A673 (cell line): ENCODE measurements at regions not wholly inside any gene's neighbourhood (a gene's known extent, or its start where the extent isn't known, plus 50 kb on each side); places are given as distances from the start of the nearest gene placed in this dataset.

Experiments
- BruUV-seq: library from RNA; stranded (reverse); fragments of 400-500 nt; replicated peaks from 2 replicates; lab custom pipeline; 2021; lab: Mats Ljungman, UMichigan
- CTCF ChIA-PET: fragments of 300-600 bp; sonication (Branson Sonifier 250); formaldehyde crosslinking; loops from one replicate; lab custom pipeline; 2022; ENCODE audit warnings: antibody characterized with exemption; lab: Charles Lee
- POLR2A ChIA-PET: fragments of 300-600 bp; sonication (Branson Sonifier 250); formaldehyde crosslinking; loops from one replicate; lab custom pipeline; 2022; ENCODE audit warnings: antibody characterized with exemption; ENCODE audit not compliant: low non-redundant PET; lab: Charles Lee
- DNase-seq: peaks from one replicate; pipeline ENCODE4 v3.0.0-alpha.2; 2015; ENCODE audit warnings: low spot score
- H3K27ac ChIP-seq: fragments of 200-600 bp; sonication (generic); 2 replicates; pipeline ENCODE4 v1.5.1; 2016; ENCODE audit warnings: mixed run types, low read depth, mild to moderate bottlenecking, mixed read lengths, antibody characterized with exemption, low read length; ENCODE audit not compliant: poor library complexity, severe bottlenecking
- H3K27me3 ChIP-seq: fragments of 200-600 bp; sonication (generic); replicated peaks from 2 replicates; pipeline ENCODE4 v1.6.1; 2017; ENCODE audit warnings: mixed run types, low read depth, mild to moderate bottlenecking, mixed read lengths, antibody characterized with exemption, low read length; ENCODE audit not compliant: insufficient read depth, poor library complexity
- H3K36me3 ChIP-seq: fragments of 200-600 bp; sonication (generic); 2 replicates; pipeline ENCODE4 v1.6.1; 2016; ENCODE audit warnings: mixed run types, mild to moderate bottlenecking, mixed read lengths, antibody characterized with exemption, low read length; ENCODE audit not compliant: insufficient read depth, poor library complexity, severe bottlenecking
- H3K4me1 ChIP-seq: fragments of 200-600 bp; sonication (generic); 2 replicates; pipeline ENCODE4 v1.6.1; 2017; ENCODE audit warnings: mixed run types, mild to moderate bottlenecking, mixed read lengths, antibody characterized with exemption, low read length; ENCODE audit not compliant: insufficient read depth, poor library complexity, severe bottlenecking
- H3K4me3 ChIP-seq: fragments of 200-600 bp; sonication (generic); 2 replicates; pipeline ENCODE4 v1.5.1; 2016; ENCODE audit warnings: low read depth, mixed run types, mild to moderate bottlenecking, mixed read lengths, low read length; ENCODE audit not compliant: poor library complexity, severe bottlenecking
- H3K9me3 ChIP-seq: fragments of 200-600 bp; sonication (generic); 2 replicates; pipeline ENCODE4 v1.6.1; 2016; ENCODE audit warnings: mixed run types, low read depth, mild to moderate bottlenecking, mixed read lengths, antibody characterized with exemption, low read length; ENCODE audit not compliant: poor library complexity, severe bottlenecking
- EZH2 ChIP-seq: fragments of 200-600 bp; sonication (generic); IDR thresholded peaks from 2 replicates; pipeline ENCODE4 v1.6.1; 2017; ENCODE audit warnings: borderline replicate concordance, low read depth, mild to moderate bottlenecking, mixed read lengths, antibody characterized with exemption, low read length; ENCODE audit not compliant: poor library complexity, severe bottlenecking
- intact Hi-C: fragments of 100-400 bp; cut with micrococcal nuclease; formaldehyde crosslinking; loops from one replicate; pipeline ENCODE4 v1.10.0; 2022; ENCODE audit not compliant: unreplicated experiment
- TF ChIP-seq, protein P1 (sequence below): fragments of 300-800, 200-600 bp; sonication (generic); conservative IDR thresholded peaks from 2 replicates; pipeline ENCODE4 v1.5.1; 2017; ENCODE audit warnings: low read depth, mild to moderate bottlenecking, antibody characterized with exemption, low read length, moderate library complexity, mixed read lengths

GRCh38 chr21:41559658-41560631, 52.0 kb upstream of the TMPRSS2 start:
- no peak for TF ChIP-seq EZH2
- TF ChIP-seq, protein P1, sequence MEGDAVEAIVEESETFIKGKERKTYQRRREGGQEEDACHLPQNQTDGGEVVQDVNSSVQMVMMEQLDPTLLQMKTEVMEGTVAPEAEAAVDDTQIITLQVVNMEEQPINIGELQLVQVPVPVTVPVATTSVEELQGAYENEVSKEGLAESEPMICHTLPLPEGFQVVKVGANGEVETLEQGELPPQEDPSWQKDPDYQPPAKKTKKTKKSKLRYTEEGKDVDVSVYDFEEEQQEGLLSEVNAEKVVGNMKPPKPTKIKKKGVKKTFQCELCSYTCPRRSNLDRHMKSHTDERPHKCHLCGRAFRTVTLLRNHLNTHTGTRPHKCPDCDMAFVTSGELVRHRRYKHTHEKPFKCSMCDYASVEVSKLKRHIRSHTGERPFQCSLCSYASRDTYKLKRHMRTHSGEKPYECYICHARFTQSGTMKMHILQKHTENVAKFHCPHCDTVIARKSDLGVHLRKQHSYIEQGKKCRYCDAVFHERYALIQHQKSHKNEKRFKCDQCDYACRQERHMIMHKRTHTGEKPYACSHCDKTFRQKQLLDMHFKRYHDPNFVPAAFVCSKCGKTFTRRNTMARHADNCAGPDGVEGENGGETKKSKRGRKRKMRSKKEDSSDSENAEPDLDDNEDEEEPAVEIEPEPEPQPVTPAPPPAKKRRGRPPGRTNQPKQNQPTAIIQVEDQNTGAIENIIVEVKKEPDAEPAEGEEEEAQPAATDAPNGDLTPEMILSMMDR, result no peak
- Histone ChIP-seq H3K9me3 (no peaks in the 10 kb centered on the region), H3K27me3 (no peaks in the 10 kb centered on the region), H3K4me3 (no peak overlapping the region), H3K27ac (no peak overlapping the region), H3K4me1 (no peaks in the 10 kb centered on the region), H3K36me3 (no peaks in the 10 kb centered on the region)
- ChIA-PET POLR2A (no interaction called here), CTCF (no interaction called here)
- intact Hi-C loops, result no loop called here
- BruUV-seq, result no TSS peak
- DNase-seq, result no peak

- CTCF ChIA-PET, result no interaction called here
- intact Hi-C loops, result no loop called here
Observed at GRCh38 chr21:41558842-41559241, 50.9 kb upstream of the TMPRSS2 start.

GRCh38 chr21:41557884-41558283, 49.9 kb upstream of the TMPRSS2 start:
- DNase-seq, result no peak
- no peaks in the 10 kb centered on the region for H3K27me3 ChIP-seq
- H3K4me1 ChIP-seq, result no peaks in the 10 kb centered on the region
- no TSS peak for BruUV-seq
- POLR2A ChIA-PET, result no interaction called here
- intact Hi-C loops, result no loop called here
- TF ChIP-seq, protein P1, result no peak
- no peak for TF ChIP-seq EZH2
- CTCF ChIA-PET, result no interaction called here
- H3K9me3 ChIP-seq, result no peaks in the 10 kb centered on the region
- H3K27ac ChIP-seq, result no peak overlapping the region
- H3K36me3 ChIP-seq, result no peaks in the 10 kb centered on the region
- H3K4me3 ChIP-seq, result no peak overlapping the region

More at GRCh38 chr21:41558842-41559241, 50.9 kb upstream of the TMPRSS2 start:
- POLR2A ChIA-PET, result no interaction called here
- no peaks in the 10 kb centered on the region for H3K9me3 ChIP-seq
- H3K27ac ChIP-seq, result no peak overlapping the region
- TF ChIP-seq EZH2, result no peak
- TF ChIP-seq, protein P1, result no peak
- H3K27me3 ChIP-seq, result no peaks in the 10 kb centered on the region
- BruUV-seq, result no TSS peak
- no peak for DNase-seq
- no peaks in the 10 kb centered on the region for H3K4me1 ChIP-seq
- no peaks in the 10 kb centered on the region for H3K36me3 ChIP-seq
- H3K4me3 ChIP-seq, result no peak overlapping the region
